IMR-90 (cell line): ENCODE measurements at regions not wholly inside any gene's neighbourhood (a gene's known extent, or its start where the extent isn't known, plus 50 kb on each side); places are given as distances from the start of the nearest gene placed in this dataset.

Experiments used
- ATAC-seq: fragments of 200-7000 bp; cut with Tn5 transposase; 2 replicates; pipeline ENCODE4 v1.9.1; 2020; ENCODE audit warnings: low read depth, mild to moderate bottlenecking, moderate library complexity
- BruUV-seq: library from RNA; stranded (reverse); fragments of 400-500 nt; replicated peaks from 2 replicates; lab custom pipeline; 2021; lab: Mats Ljungman, UMichigan
- CTCF ChIA-PET: fragments of 300-600 bp; formaldehyde crosslinking; extraction: SDS; loops from one replicate; lab custom pipeline; 2021; ENCODE audit warnings: antibody characterized with exemption; lab: Yijun Ruan, JAX
- POLR2A ChIA-PET: fragments of 300-600 bp; sonication (Branson Sonifier 250); formaldehyde crosslinking; loops from one replicate; lab custom pipeline; 2022; ENCODE audit warnings: antibody characterized with exemption; ENCODE audit not compliant: unreplicated experiment; lab: Charles Lee
- DNase-seq: peaks from one replicate; pipeline ENCODE4 v3.0.0; 2013
- H2AFZ ChIP-seq: replicated peaks from 2 replicates; pipeline ENCODE3; 2013; ENCODE audit warnings: low read length, mild to moderate bottlenecking; ENCODE audit not compliant: poor library complexity
- H2AK5ac ChIP-seq: 2 replicates; pipeline ENCODE4 v1.6.1; 2013; ENCODE audit warnings: low read depth, low read length, inconsistent platforms
- H2AK9ac ChIP-seq: replicated peaks from 2 replicates; pipeline ENCODE3; 2013; ENCODE audit warnings: mild to moderate bottlenecking, low read depth, low read length, moderate library complexity; ENCODE audit not compliant: poor library complexity
- H2BK120ac ChIP-seq: 2 replicates; pipeline ENCODE4 v1.6.1; 2013; ENCODE audit warnings: low read depth, low read length, inconsistent platforms
- H2BK15ac ChIP-seq: 3 replicates; pipeline ENCODE4 v1.6.1; 2013; ENCODE audit warnings: low read depth, low read length, inconsistent platforms
- H2BK20ac ChIP-seq: 2 replicates; pipeline ENCODE4 v1.6.1; 2013; ENCODE audit warnings: low read depth, mild to moderate bottlenecking, inconsistent platforms, low read length, moderate library complexity
- H2BK5ac ChIP-seq: 2 replicates; pipeline ENCODE4 v1.6.1; 2013; ENCODE audit warnings: mild to moderate bottlenecking, low read depth, low read length, inconsistent platforms; ENCODE audit not compliant: poor library complexity, severe bottlenecking
- H3K14ac ChIP-seq: replicated peaks from 2 replicates; pipeline ENCODE4 v1.6.1; 2013; ENCODE audit warnings: low read depth, low read length, inconsistent platforms
- H3K18ac ChIP-seq: 2 replicates; pipeline ENCODE4 v1.6.1; 2013; ENCODE audit warnings: low read depth, low read length, control low read depth
- H3K23ac ChIP-seq: 2 replicates; pipeline ENCODE4 v1.6.1; 2013; ENCODE audit warnings: low read depth, low read length, inconsistent platforms
- H3K27ac ChIP-seq: 2 replicates; pipeline ENCODE4 v1.5.1; 2013; ENCODE audit warnings: mild to moderate bottlenecking, control low read depth, low read length; ENCODE audit not compliant: insufficient read depth
- H3K27me3 ChIP-seq: 2 replicates; pipeline ENCODE4 v1.6.1; 2013; ENCODE audit warnings: low read length; ENCODE audit not compliant: control insufficient read depth, insufficient read depth
- H3K36me3 ChIP-seq: 2 replicates; pipeline ENCODE4 v1.6.1; 2013; ENCODE audit warnings: low read length, mixed read lengths; ENCODE audit not compliant: control insufficient read depth, insufficient read depth
- H3K4ac ChIP-seq: 2 replicates; pipeline ENCODE4 v1.6.1; 2013; ENCODE audit warnings: low read depth, low read length, inconsistent platforms
- H3K4me1 ChIP-seq: 2 replicates; pipeline ENCODE4 v1.6.1; 2013; ENCODE audit warnings: low read length, mixed read lengths; ENCODE audit not compliant: control insufficient read depth, insufficient read depth
- H3K4me2 ChIP-seq: 2 replicates; pipeline ENCODE4 v1.6.1; 2013; ENCODE audit warnings: low read depth, mild to moderate bottlenecking, control low read depth, low read length, moderate library complexity
- H3K4me3 ChIP-seq: 2 replicates; pipeline ENCODE4 v1.5.1; 2013; ENCODE audit warnings: low read depth, mild to moderate bottlenecking, control low read depth, low read length, moderate library complexity; ENCODE audit not compliant: insufficient read depth
- H3K56ac ChIP-seq: 2 replicates; pipeline ENCODE4 v1.6.1; 2013; ENCODE audit warnings: low read length, inconsistent platforms; ENCODE audit not compliant: insufficient read depth; ENCODE audit errors: extremely low read depth
- H3K79me1 ChIP-seq, 2 experiments: 2 replicates each; pipeline ENCODE4 v1.6.1; 2013; ENCODE audit warnings: low read length in 2 of 2, inconsistent platforms in 1 of 2, low read depth in 1 of 2
- H3K9ac ChIP-seq: 2 replicates; pipeline ENCODE4 v1.6.1; 2013; ENCODE audit warnings: low read depth, low read length, control low read depth
- H3K9me1 ChIP-seq: 2 replicates; pipeline ENCODE4 v1.6.1; 2013; ENCODE audit warnings: low read length, inconsistent platforms; ENCODE audit not compliant: insufficient read depth
- H3K9me3 ChIP-seq: 2 replicates; pipeline ENCODE4 v1.6.1; 2013; ENCODE audit warnings: low read length; ENCODE audit not compliant: control insufficient read depth, insufficient read depth
- H4K20me1 ChIP-seq: 2 replicates; pipeline ENCODE4 v1.6.1; 2013; ENCODE audit warnings: low read length, inconsistent platforms; ENCODE audit not compliant: insufficient read depth
- H4K5ac ChIP-seq: 2 replicates; pipeline ENCODE4 v1.6.1; 2013; ENCODE audit warnings: mild to moderate bottlenecking, low read depth, low read length, control low read depth
- H4K8ac ChIP-seq, 2 experiments: 2 replicates each; pipeline ENCODE4 v1.6.1; 2013; ENCODE audit warnings: low read depth in 2 of 2, low read length in 2 of 2, control low read depth in 1 of 2, inconsistent platforms in 1 of 2
- H4K91ac ChIP-seq: 2 replicates; pipeline ENCODE4 v1.6.1; 2013; ENCODE audit warnings: low read depth, low read length, inconsistent platforms; ENCODE audit not compliant: insufficient read depth
- BHLHE40 ChIP-seq: fragments of 150-350 bp; IDR thresholded peaks from 2 replicates; pipeline ENCODE4 v1.6.1; 2016; ENCODE audit warnings: mild to moderate bottlenecking, low read depth, low read length
- CHD1 ChIP-seq: IDR thresholded peaks from 2 replicates; pipeline ENCODE4 v1.6.1; 2012; ENCODE audit warnings: low read depth, low read length, improper control_type of control experiment
- FOS ChIP-seq: fragments of 150-350 bp; IDR thresholded peaks from 2 replicates; pipeline ENCODE4 v1.6.1; 2016; ENCODE audit warnings: low read depth, low read length
- MAZ ChIP-seq: IDR thresholded peaks from 2 replicates; pipeline ENCODE4 v1.6.1; 2012; ENCODE audit warnings: low read depth, mild to moderate bottlenecking, low read length, improper control_type of control experiment, moderate library complexity, borderline replicate concordance
- POLR2A ChIP-seq: IDR thresholded peaks from 2 replicates; pipeline ENCODE4 v1.6.1; 2012; ENCODE audit warnings: mild to moderate bottlenecking, low read depth, low read length
- RFX5 ChIP-seq: IDR thresholded peaks from 2 replicates; pipeline ENCODE4 v1.8.0; 2012; ENCODE audit warnings: low read depth, mild to moderate bottlenecking, low read length, moderate library complexity
- USF2 ChIP-seq: fragments of 150-350 bp; IDR thresholded peaks from 2 replicates; pipeline ENCODE4 v1.6.1; 2017; ENCODE audit warnings: mild to moderate bottlenecking, antibody characterized with exemption, low read length, low read depth
- WGBS, 2 experiments: methylation state at CpG; one replicate each; pipeline versions ENCODE4 v1.1.5 to v1.1.7; 2013; ENCODE audit warnings: missing lambda C conversion rate in 2 of 2; ENCODE audit not compliant: insufficient read length in 1 of 2; ENCODE audit errors: extremely low coverage in 2 of 2; 5-methylcytosine and 5-hydroxymethylcytosine counted together
- dilution Hi-C: fragments of 300-500 bp; cut with HindIII; formaldehyde crosslinking; loops from one replicate; pipeline ENCODE4 v1.14.3; 2018; ENCODE audit warnings: low sequenced_read_pairs; ENCODE audit not compliant: unreplicated experiment
- in situ Hi-C: fragments of 300-500 bp; cut with MboI; formaldehyde crosslinking; loops from 3 replicates; pipeline ENCODE4 v1.14.3; 2019; ENCODE audit warnings: low sequenced_read_pairs, inconsistent platforms, mixed read lengths
- intact Hi-C: fragments of 100-400 bp; cut with micrococcal nuclease; formaldehyde crosslinking; loops from 2 replicates; pipeline ENCODE4 v1.10.0; 2022

DNA sequence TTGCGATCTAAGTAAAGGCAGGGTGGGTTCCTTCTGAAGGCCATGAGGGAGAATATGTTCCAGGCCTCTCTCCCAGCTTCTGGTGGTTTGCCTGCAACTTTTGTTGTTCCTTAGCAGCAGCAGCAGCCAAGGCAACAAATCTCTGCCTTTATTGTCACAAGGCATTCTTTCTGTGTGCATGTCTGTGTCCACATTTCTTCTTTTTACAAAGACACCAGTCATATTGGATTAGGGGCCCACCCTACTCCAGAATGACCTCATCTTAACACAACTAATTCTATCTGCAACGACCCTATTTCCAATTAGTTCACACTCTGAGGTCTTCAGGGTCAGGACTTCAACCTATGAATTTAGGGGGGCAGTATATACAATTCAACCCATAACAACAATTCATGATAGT, 587.5 kb downstream of the XIRP2 start:
- no peak overlapping the region for H2BK120ac ChIP-seq
- intact Hi-C loops (no loop called here), dilution Hi-C loops (no loop called here), in situ Hi-C loops (no loop called here)
- BruUV-seq, result no TSS peak
- ChIA-PET POLR2A (no interaction called here), CTCF (no interaction called here)
- no peaks in the 10 kb centered on the region for H3K9me3 ChIP-seq
- no peak overlapping the region for H4K91ac ChIP-seq
- H2BK20ac ChIP-seq, result no peak overlapping the region
- H2AK5ac ChIP-seq, result no peak overlapping the region
- DNase-seq (no peak), ATAC-seq (no peak)
- H3K14ac ChIP-seq, result no peak overlapping the region
- no peaks in the 10 kb centered on the region for H3K4me1 ChIP-seq
- TF ChIP-seq FOS, result no peak
- no peak for TF ChIP-seq MAZ
- TF ChIP-seq CHD1, result no peak
- TF ChIP-seq POLR2A, result no peak
- TF ChIP-seq RFX5, result no peak
- TF ChIP-seq BHLHE40, result no peak
- no peak for TF ChIP-seq USF2
- H3K4me3 ChIP-seq, result no peak overlapping the region
- no peak overlapping the region for H2AFZ ChIP-seq
- no peak overlapping the region for H3K4me2 ChIP-seq
- H3K27me3 ChIP-seq, result no peaks in the 10 kb centered on the region
- no peak overlapping the region for H2BK5ac ChIP-seq
- H3K23ac ChIP-seq, result no peak overlapping the region
- H3K79me1 ChIP-seq, result no peaks in the 10 kb centered on the region
- H4K5ac ChIP-seq, result no peak overlapping the region
- H3K9ac ChIP-seq, result no peak overlapping the region
- no peak overlapping the region for H4K8ac ChIP-seq
- no peak overlapping the region for H3K18ac ChIP-seq
- H3K27ac ChIP-seq, result no peak overlapping the region
- H2AK9ac ChIP-seq, result no peak overlapping the region
- H4K20me1 ChIP-seq, result no peaks in the 10 kb centered on the region
- no peak overlapping the region for H2BK15ac ChIP-seq
- no peak overlapping the region for H3K4ac ChIP-seq
- H3K36me3 ChIP-seq, result no peaks in the 10 kb centered on the region
- WGBS, 2 experiments, result no CpG with 5 or more reads among the region's 2 CpGs
- no peak overlapping the region for H3K56ac ChIP-seq
- no peaks in the 10 kb centered on the region for H3K9me1 ChIP-seq
